Lower lobe of right lung (tissue), 2 donors: ENCODE measurements at regions not wholly inside any gene's neighbourhood (a gene's known extent, or its start where the extent isn't known, plus 50 kb on each side); places are given as distances from the start of the nearest gene placed in this dataset.

Experiments used
- ATAC-seq, 2 donors: fragments of 200-7000 bp; cut with Tn5 transposase; one replicate each; pipeline ENCODE4 v1.9.1; 2020 to 2022; ENCODE audit warnings: mild to moderate bottlenecking in 2 of 2, moderate library complexity in 2 of 2
- DNase-seq: peaks from one replicate; pipeline ENCODE4 v3.0.0-alpha.2; 2020
- H3K27ac ChIP-seq: fragments of 200-600 bp; one replicate; pipeline ENCODE4 v1.8.0; 2022
- H3K27me3 ChIP-seq: fragments of 200-600 bp; one replicate; pipeline ENCODE4 v1.8.0; 2022; ENCODE audit warnings: low read depth
- H3K36me3 ChIP-seq: fragments of 200-600 bp; one replicate; pipeline ENCODE4 v1.8.0; 2022; ENCODE audit warnings: mild to moderate bottlenecking
- H3K4me1 ChIP-seq: fragments of 200-600 bp; one replicate; pipeline ENCODE4 v1.8.0; 2022
- H3K4me3 ChIP-seq: fragments of 200-600 bp; one replicate; pipeline ENCODE4 v1.8.0; 2022; ENCODE audit warnings: mild to moderate bottlenecking
- H3K9me3 ChIP-seq: fragments of 200-600 bp; one replicate; pipeline ENCODE4 v1.8.0; 2022
- intact Hi-C: fragments of 100-400 bp; cut with DNase I; formaldehyde crosslinking; loops from one replicate; pipeline ENCODE4 v1.11.0; 2022
- TF ChIP-seq, protein P1 (sequence below): fragments of 200-600 bp; IDR thresholded peaks from one replicate; pipeline ENCODE4 v1.8.0; 2022; ENCODE audit warnings: antibody characterized with exemption, mild to moderate bottlenecking
- donor health status: DM: no; HTN: yes; CAD: no; lungs with severe emphysema.

- H3K27ac ChIP-seq: no peak overlapping the region
- intact Hi-C loops: no loop called here
- TF ChIP-seq, protein P1, sequence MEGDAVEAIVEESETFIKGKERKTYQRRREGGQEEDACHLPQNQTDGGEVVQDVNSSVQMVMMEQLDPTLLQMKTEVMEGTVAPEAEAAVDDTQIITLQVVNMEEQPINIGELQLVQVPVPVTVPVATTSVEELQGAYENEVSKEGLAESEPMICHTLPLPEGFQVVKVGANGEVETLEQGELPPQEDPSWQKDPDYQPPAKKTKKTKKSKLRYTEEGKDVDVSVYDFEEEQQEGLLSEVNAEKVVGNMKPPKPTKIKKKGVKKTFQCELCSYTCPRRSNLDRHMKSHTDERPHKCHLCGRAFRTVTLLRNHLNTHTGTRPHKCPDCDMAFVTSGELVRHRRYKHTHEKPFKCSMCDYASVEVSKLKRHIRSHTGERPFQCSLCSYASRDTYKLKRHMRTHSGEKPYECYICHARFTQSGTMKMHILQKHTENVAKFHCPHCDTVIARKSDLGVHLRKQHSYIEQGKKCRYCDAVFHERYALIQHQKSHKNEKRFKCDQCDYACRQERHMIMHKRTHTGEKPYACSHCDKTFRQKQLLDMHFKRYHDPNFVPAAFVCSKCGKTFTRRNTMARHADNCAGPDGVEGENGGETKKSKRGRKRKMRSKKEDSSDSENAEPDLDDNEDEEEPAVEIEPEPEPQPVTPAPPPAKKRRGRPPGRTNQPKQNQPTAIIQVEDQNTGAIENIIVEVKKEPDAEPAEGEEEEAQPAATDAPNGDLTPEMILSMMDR: no peak
- no peaks in the 10 kb centered on the region for H3K27me3 ChIP-seq
- H3K36me3 ChIP-seq: no peaks in the 10 kb centered on the region
- DNase-seq (no peak), ATAC-seq (no peak)
- no peaks in the 10 kb centered on the region for H3K9me3 ChIP-seq
- no peaks in the 10 kb centered on the region for H3K4me1 ChIP-seq
- H3K4me3 ChIP-seq: no peak overlapping the region
Measured at GRCh38 chr6:14287707-14288106, 170.1 kb downstream of the CD83 start.

- ATAC-seq: no peak
- H3K9me3 ChIP-seq: no peaks in the 10 kb centered on the region
- H3K27me3 ChIP-seq: no peaks in the 10 kb centered on the region
- no peak overlapping the region for H3K27ac ChIP-seq
- intact Hi-C loops: no loop called here
- no peak overlapping the region for H3K4me3 ChIP-seq
- H3K36me3 ChIP-seq: no peaks in the 10 kb centered on the region
- no peak for DNase-seq
- TF ChIP-seq, protein P1: no peak
- H3K4me1 ChIP-seq: peaks cover under 1% of the 10 kb centered on the region
Measured at GRCh38 chr6:14288910-14289309, 171.3 kb downstream of the CD83 start.

- H3K27ac ChIP-seq: no peak overlapping the region
- intact Hi-C loops: no loop called here
Measured at GRCh38 chr6:14290041-14290771, 172.6 kb downstream of the CD83 start.

GRCh38 chr6:14290772-14291330 lies 173.3 kb downstream of the CD83 start:
- no peak overlapping the region for H3K27ac ChIP-seq
- TF ChIP-seq, protein P1: no peak
- no peaks in the 10 kb centered on the region for H3K27me3 ChIP-seq
- ATAC-seq: no peak
- no peak for DNase-seq
- H3K36me3 ChIP-seq: no peaks in the 10 kb centered on the region
- no peaks in the 10 kb centered on the region for H3K9me3 ChIP-seq
- peaks cover 6% of the 10 kb centered on the region for H3K4me1 ChIP-seq
- intact Hi-C loops: no loop called here
- no peak overlapping the region for H3K4me3 ChIP-seq

More at GRCh38 chr6:14290041-14290771, 172.6 kb downstream of the CD83 start:
- no peaks in the 10 kb centered on the region for H3K9me3 ChIP-seq
- no peaks in the 10 kb centered on the region for H3K27me3 ChIP-seq
- H3K4me3 ChIP-seq: no peak overlapping the region
- TF ChIP-seq, protein P1: no peak
- H3K4me1 ChIP-seq: peaks cover 6% of the 10 kb centered on the region
- no peak for DNase-seq
- H3K36me3 ChIP-seq: no peaks in the 10 kb centered on the region
- no peak for ATAC-seq

DNA sequence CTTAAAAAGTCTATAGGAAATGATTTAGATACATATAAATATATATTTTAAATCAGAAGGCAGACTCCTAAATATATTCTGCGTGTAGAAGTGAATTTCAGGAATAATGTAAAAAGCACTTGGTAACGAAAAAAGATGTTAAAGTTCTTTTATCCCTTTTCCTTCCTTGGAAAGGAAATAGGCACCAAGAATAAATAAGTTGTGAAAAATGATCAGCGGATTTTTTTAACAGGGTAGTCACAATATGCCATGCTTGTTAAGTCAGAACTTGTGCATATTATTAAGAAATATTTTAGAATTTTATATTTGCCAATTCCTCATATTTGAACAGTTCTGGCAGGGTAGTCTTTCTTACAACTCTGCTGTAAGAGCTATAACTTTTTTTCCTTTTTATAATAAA lies 173.8 kb downstream of the CD83 start:
- Histone ChIP-seq H3K4me3 (no peak overlapping the region), H3K27me3 (no peaks in the 10 kb centered on the region), H3K27ac (no peak overlapping the region), H3K4me1 (peaks cover 6% of the 10 kb centered on the region), H3K9me3 (no peaks in the 10 kb centered on the region), H3K36me3 (no peaks in the 10 kb centered on the region)
- ATAC-seq (no peak), DNase-seq (no peak)
- intact Hi-C loops: no loop called here
- TF ChIP-seq, protein P1: no peak
